Left ventricle myocardium superior (tissue), 1 donor: ENCODE measurements at regions not wholly inside any gene's neighbourhood (a gene's known extent, or its start where the extent isn't known, plus 50 kb on each side); places are given as distances from the start of the nearest gene placed in this dataset.
A peak's percentile ranks its signal among the peaks of the same experiment; 100 is the strongest.
"Not testable (repeated sequence)": the region's sequence is repeated elsewhere in the genome, so short reads cannot be mapped to it uniquely, and the experiment has no call there.

Experiments used
- ATAC-seq: fragments of 200-7000 bp; cut with Tn5 transposase; one replicate; pipeline ENCODE4 v1.9.1; 2020; ENCODE audit warnings: mild to moderate bottlenecking, moderate library complexity
- DNase-seq: peaks from one replicate; pipeline ENCODE4 v3.0.0-alpha.2; 2020
- intact Hi-C: fragments of 100-400 bp; cut with micrococcal nuclease; formaldehyde crosslinking; loops from one replicate; pipeline ENCODE4 v1.11.0; 2022
- donor health status: DM: no; HTN: yes; CAD: no; lungs with severe emphysema.

- ATAC-seq, intact Hi-C loops: not testable (repeated sequence)
Measured at GRCh38 chr2:53313644-53314043, 454.0 kb upstream of the CHAC2 start.

GRCh38 chr2:53312721-53313120 lies 454.9 kb upstream of the CHAC2 start:
- intact Hi-C loops = no loop called here
- DNase-seq (peak; percentile 22), ATAC-seq (peak; percentile 63)

More at GRCh38 chr2:53313644-53314043, 454.0 kb upstream of the CHAC2 start:
- not testable (repeated sequence) for DNase-seq

- intact Hi-C loops = no loop called here
- peak; percentile 35 for ATAC-seq
- no peak for DNase-seq
Measured at GRCh38 chr2:53312181-53312580, 455.4 kb upstream of the CHAC2 start.

GRCh38 chr2:53303012-53303578 lies 464.5 kb upstream of the CHAC2 start:
- ATAC-seq (no peak), DNase-seq (no peak)
- intact Hi-C loops = no loop called here

GRCh38 chr2:53302455-53302854 lies 465.1 kb upstream of the CHAC2 start:
- intact Hi-C loops = no loop called here
- no peak for DNase-seq
- ATAC-seq = no peak

GRCh38 chr2:53289309-53290006 lies 478.1 kb upstream of the CHAC2 start:
- no peak for ATAC-seq

GRCh38 chr2:53286345-53286744 lies 481.3 kb upstream of the CHAC2 start:
- no peak for ATAC-seq
- intact Hi-C loops = no loop called here
- DNase-seq = no peak

More at GRCh38 chr2:53289309-53290006, 478.1 kb upstream of the CHAC2 start:
- intact Hi-C loops = no loop called here
- DNase-seq = no peak

GRCh38 chr2:53275743-53276142 lies 491.9 kb upstream of the CHAC2 start:
- intact Hi-C loops = no loop called here
- ATAC-seq = no peak
- no peak for DNase-seq

GRCh38 chr2:53268626-53269025 lies 499.0 kb upstream of the CHAC2 start:
- intact Hi-C loops = no loop called here
- DNase-seq (no peak), ATAC-seq (no peak)

- intact Hi-C loops = no loop called here
- DNase-seq (no peak), ATAC-seq (no peak)
Measured at GRCh38 chr2:53268086-53268485, 499.5 kb upstream of the CHAC2 start.

GRCh38 chr2:53265544-53266299 lies 501.9 kb upstream of the CHAC2 start:
- no peak for ATAC-seq
- intact Hi-C loops = no loop called here
- DNase-seq = no peak

GRCh38 chr2:53260568-53260967 lies 507.0 kb upstream of the CHAC2 start:
- DNase-seq (no peak), ATAC-seq (no peak)
- intact Hi-C loops = no loop called here

GRCh38 chr2:53259395-53260009 lies 508.1 kb upstream of the CHAC2 start:
- intact Hi-C loops = no loop called here
- DNase-seq = no peak
- no peak for ATAC-seq

- DNase-seq (no peak), ATAC-seq (no peak)
- intact Hi-C loops = no loop called here
Measured at GRCh38 chr2:53257287-53257686, 510.3 kb upstream of the CHAC2 start.

- ATAC-seq (no peak), DNase-seq (no peak)
- intact Hi-C loops = no loop called here
Measured at GRCh38 chr2:53253244-53253643, 514.4 kb upstream of the CHAC2 start.

GRCh38 chr2:53252115-53252514 lies 515.5 kb upstream of the CHAC2 start:
- intact Hi-C loops = no loop called here
- no peak for ATAC-seq
- DNase-seq = no peak

- intact Hi-C loops = no loop called here
- DNase-seq (no peak), ATAC-seq (peak; percentile 55)
Measured at GRCh38 chr2:53247956-53248735, 519.5 kb upstream of the CHAC2 start.

GRCh38 chr2:53243430-53243829 lies 524.2 kb upstream of the CHAC2 start:
- DNase-seq = no peak
- no peak for ATAC-seq
- intact Hi-C loops = no loop called here

GRCh38 chr2:53242090-53242489 lies 525.5 kb upstream of the CHAC2 start:
- intact Hi-C loops = no loop called here
- DNase-seq (no peak), ATAC-seq (no peak)
